ENCODE measurements at regions not wholly inside any gene's neighbourhood (a gene's known extent, or its start where the extent isn't known, plus 50 kb on each side); places are given as distances from the start of the nearest gene placed in this dataset.

DNA sequence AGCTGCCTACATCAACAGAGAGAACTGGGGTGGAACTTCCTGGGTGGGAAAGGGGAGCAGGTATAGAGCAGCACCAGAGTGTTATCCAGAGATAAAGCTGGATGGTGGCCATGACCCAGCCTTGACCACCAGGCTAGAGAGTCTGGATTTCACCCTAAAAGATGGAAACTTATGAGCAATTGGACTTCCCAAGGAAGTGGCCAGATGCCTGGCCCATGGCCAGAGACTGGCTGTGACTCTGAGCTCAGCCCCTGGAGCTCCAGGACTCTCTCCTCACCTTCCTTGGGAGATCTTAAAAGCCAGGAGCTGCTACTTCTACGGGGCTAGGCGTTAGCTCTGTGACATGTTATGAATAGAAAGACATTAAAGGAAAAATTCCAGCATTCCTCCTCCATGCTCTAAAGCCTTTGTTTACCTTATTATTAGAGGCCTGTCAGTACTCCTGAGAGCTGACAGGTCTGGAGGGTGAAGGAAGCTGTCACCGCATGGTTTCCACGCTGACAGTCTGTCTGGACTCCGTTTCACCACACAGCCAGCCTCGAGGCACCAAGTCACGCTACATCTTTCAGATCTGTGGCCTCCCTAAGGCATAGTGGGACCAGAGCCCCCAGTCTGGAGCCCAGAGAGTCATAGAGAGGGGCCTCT, 260.0 kb upstream of the SIX2 start:
- TF ChIP-seq, protein P1, sequence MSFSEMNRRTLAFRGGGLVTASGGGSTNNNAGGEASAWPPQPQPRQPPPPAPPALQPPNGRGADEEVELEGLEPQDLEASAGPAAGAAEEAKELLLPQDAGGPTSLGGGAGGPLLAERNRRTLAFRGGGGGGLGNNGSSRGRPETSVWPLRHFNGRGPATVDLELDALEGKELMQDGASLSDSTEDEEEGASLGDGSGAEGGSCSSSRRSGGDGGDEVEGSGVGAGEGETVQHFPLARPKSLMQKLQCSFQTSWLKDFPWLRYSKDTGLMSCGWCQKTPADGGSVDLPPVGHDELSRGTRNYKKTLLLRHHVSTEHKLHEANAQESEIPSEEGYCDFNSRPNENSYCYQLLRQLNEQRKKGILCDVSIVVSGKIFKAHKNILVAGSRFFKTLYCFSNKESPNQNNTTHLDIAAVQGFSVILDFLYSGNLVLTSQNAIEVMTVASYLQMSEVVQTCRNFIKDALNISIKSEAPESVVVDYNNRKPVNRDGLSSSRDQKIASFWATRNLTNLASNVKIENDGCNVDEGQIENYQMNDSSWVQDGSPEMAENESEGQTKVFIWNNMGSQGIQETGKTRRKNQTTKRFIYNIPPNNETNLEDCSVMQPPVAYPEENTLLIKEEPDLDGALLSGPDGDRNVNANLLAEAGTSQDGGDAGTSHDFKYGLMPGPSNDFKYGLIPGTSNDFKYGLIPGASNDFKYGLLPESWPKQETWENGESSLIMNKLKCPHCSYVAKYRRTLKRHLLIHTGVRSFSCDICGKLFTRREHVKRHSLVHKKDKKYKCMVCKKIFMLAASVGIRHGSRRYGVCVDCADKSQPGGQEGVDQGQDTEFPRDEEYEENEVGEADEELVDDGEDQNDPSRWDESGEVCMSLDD (tag by site-specific recombination; IDR thresholded peaks at IDR 0.05), result no peak
- TF ChIP-seq ZNF473 (tag by site-specific recombination; IDR thresholded peaks at IDR 0.05) (no peak), CTCF (tag by site-specific recombination; IDR thresholded peaks at IDR 0.05) (no peak), ZNF423 (tag by site-specific recombination; IDR thresholded peaks at IDR 0.05) (no peak), SP7 (tag by site-specific recombination; IDR thresholded peaks at IDR 0.05) (no peak), ZSCAN4 (tag by site-specific recombination; IDR thresholded peaks at IDR 0.05) (no peak), ZBTB7A (tag by site-specific recombination; IDR thresholded peaks at IDR 0.05; ENCODE audit: low read depth) (no peak), MEIS1 (CRISPR knock-in tag; IDR thresholded peaks at IDR 0.05; ENCODE audit: borderline replicate concordance) (no peak)
- TF ChIP-seq, protein P2, sequence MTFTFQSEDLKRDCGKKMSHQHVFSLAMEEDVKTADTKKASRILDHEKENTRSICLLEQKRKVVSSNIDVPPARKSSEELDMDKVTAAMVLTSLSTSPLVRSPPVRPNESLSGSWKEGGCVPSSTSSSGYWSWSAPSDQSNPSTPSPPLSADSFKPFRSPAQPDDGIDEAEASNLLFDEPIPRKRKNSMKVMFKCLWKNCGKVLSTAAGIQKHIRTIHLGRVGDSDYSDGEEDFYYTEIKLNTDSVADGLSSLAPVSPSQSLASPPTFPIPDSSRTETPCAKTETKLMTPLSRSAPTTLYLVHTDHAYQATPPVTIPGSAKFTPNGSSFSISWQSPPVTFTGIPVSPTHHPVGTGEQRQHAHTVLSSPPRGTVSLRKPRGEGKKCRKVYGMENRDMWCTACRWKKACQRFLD (tag by site-specific recombination; IDR thresholded peaks at IDR 0.05), result no peak
